ENCODE measurements at regions not wholly inside any gene's neighbourhood (a gene's known extent, or its start where the extent isn't known, plus 50 kb on each side); places are given as distances from the start of the nearest gene placed in this dataset.

DNA sequence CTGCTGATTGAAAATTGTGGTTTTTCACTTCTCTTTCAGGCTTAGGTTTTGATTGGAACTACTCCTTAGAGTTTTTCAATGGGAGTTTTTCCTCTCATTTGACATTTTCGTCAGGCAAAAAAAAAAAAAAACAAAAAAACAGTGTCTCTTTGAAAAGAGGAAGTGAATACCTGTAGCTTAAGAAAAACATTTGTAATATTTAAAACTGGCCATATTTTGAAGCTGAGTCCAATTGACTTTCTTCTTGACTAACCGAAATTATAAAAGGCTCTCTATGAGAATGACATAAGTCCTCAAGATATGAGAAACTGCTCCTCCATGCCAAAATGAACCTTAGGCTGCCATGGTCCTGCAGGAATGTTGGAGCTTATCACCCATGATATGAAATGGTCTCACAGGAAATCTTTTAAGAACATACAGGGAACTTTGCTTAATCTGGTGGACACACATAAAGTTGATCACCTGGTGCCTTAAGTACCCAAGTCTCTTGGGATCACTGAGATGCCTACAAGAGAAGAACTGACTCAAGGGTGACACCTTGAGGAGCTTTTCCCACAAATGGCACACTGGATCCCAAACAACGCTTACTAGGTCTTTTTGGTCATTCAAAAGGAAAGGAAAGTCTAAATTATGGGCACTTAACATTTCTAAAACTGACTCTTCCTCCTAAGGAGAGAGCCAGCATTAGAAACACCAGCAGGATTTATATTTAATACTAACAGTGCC lies 263.4 kb downstream of the CDC14C start:
- H3K27ac ChIP-seq (ENCODE audit: extremely low read depth, low read depth, low read length): no peak overlapping the region
- no peak overlapping the region for H3K4me3 ChIP-seq (ENCODE audit: low read depth, low read length)
- TF ChIP-seq, protein P1, sequence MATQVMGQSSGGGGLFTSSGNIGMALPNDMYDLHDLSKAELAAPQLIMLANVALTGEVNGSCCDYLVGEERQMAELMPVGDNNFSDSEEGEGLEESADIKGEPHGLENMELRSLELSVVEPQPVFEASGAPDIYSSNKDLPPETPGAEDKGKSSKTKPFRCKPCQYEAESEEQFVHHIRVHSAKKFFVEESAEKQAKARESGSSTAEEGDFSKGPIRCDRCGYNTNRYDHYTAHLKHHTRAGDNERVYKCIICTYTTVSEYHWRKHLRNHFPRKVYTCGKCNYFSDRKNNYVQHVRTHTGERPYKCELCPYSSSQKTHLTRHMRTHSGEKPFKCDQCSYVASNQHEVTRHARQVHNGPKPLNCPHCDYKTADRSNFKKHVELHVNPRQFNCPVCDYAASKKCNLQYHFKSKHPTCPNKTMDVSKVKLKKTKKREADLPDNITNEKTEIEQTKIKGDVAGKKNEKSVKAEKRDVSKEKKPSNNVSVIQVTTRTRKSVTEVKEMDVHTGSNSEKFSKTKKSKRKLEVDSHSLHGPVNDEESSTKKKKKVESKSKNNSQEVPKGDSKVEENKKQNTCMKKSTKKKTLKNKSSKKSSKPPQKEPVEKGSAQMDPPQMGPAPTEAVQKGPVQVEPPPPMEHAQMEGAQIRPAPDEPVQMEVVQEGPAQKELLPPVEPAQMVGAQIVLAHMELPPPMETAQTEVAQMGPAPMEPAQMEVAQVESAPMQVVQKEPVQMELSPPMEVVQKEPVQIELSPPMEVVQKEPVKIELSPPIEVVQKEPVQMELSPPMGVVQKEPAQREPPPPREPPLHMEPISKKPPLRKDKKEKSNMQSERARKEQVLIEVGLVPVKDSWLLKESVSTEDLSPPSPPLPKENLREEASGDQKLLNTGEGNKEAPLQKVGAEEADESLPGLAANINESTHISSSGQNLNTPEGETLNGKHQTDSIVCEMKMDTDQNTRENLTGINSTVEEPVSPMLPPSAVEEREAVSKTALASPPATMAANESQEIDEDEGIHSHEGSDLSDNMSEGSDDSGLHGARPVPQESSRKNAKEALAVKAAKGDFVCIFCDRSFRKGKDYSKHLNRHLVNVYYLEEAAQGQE (tag by site-specific recombination; IDR thresholded peaks at IDR 0.05): no peak
- TF ChIP-seq GLIS1 (tag by site-specific recombination; IDR thresholded peaks at IDR 0.05) (no peak), ZNF629 (tag by site-specific recombination; IDR thresholded peaks at IDR 0.05) (no peak), HOXC10 (CRISPR knock-in tag; IDR thresholded peaks at IDR 0.05) (no peak), ZNF785 (tag by site-specific recombination; IDR thresholded peaks at IDR 0.05) (no peak), ZIC2 (tag by site-specific recombination; IDR thresholded peaks at IDR 0.05) (no peak), MEIS1 (CRISPR knock-in tag; IDR thresholded peaks at IDR 0.05; ENCODE audit: borderline replicate concordance) (no peak), ZNF112 (tag by site-specific recombination; IDR thresholded peaks at IDR 0.05) (no peak), ZNF571 (tag by site-specific recombination; IDR thresholded peaks at IDR 0.05) (no peak), ZFP37 (tag by site-specific recombination; IDR thresholded peaks at IDR 0.05) (no peak)
- TF ChIP-seq, protein P2, sequence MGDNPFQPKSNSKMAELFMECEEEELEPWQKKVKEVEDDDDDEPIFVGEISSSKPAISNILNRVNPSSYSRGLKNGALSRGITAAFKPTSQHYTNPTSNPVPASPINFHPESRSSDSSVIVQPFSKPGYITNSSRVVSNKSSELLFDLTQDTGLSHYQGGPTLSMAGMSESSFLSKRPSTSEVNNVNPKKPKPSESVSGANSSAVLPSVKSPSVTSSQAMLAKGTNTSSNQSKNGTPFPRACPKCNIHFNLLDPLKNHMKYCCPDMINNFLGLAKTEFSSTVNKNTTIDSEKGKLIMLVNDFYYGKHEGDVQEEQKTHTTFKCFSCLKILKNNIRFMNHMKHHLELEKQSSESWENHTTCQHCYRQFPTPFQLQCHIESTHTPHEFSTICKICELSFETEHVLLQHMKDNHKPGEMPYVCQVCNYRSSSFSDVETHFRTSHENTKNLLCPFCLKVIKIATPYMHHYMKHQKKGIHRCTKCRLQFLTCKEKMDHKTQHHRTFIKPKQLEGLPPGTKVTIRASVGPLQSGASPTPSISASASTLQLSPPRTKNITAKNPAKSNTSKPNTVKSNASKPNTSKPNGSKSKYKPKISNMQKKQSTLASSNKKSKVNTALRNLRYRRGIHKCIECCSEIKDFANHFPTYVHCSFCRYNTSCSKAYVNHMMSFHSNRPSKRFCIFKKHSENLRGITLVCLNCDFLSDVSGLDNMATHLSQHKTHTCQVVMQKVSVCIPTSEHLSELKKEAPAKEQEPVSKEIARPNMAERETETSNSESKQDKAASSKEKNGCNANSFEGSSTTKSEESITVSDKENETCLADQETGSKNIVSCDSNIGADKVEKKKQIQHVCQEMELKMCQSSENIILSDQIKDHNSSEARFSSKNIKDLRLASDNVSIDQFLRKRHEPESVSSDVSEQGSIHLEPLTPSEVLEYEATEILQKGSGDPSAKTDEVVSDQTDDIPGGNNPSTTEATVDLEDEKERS (tag by site-specific recombination; IDR thresholded peaks at IDR 0.05): no peak
- TF ChIP-seq, protein P3, sequence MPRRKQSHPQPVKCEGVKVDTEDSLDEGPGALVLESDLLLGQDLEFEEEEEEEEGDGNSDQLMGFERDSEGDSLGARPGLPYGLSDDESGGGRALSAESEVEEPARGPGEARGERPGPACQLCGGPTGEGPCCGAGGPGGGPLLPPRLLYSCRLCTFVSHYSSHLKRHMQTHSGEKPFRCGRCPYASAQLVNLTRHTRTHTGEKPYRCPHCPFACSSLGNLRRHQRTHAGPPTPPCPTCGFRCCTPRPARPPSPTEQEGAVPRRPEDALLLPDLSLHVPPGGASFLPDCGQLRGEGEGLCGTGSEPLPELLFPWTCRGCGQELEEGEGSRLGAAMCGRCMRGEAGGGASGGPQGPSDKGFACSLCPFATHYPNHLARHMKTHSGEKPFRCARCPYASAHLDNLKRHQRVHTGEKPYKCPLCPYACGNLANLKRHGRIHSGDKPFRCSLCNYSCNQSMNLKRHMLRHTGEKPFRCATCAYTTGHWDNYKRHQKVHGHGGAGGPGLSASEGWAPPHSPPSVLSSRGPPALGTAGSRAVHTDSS (tag by site-specific recombination; IDR thresholded peaks at IDR 0.05): no peak
- TF ChIP-seq, protein P4, sequence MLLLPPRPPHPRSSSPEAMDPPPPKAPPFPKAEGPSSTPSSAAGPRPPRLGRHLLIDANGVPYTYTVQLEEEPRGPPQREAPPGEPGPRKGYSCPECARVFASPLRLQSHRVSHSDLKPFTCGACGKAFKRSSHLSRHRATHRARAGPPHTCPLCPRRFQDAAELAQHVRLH (tag by site-specific recombination; IDR thresholded peaks at IDR 0.05): no peak
- TF ChIP-seq, protein P5, sequence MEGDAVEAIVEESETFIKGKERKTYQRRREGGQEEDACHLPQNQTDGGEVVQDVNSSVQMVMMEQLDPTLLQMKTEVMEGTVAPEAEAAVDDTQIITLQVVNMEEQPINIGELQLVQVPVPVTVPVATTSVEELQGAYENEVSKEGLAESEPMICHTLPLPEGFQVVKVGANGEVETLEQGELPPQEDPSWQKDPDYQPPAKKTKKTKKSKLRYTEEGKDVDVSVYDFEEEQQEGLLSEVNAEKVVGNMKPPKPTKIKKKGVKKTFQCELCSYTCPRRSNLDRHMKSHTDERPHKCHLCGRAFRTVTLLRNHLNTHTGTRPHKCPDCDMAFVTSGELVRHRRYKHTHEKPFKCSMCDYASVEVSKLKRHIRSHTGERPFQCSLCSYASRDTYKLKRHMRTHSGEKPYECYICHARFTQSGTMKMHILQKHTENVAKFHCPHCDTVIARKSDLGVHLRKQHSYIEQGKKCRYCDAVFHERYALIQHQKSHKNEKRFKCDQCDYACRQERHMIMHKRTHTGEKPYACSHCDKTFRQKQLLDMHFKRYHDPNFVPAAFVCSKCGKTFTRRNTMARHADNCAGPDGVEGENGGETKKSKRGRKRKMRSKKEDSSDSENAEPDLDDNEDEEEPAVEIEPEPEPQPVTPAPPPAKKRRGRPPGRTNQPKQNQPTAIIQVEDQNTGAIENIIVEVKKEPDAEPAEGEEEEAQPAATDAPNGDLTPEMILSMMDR (tag by site-specific recombination; IDR thresholded peaks at IDR 0.05): no peak
- H3K9me3 ChIP-seq (ENCODE audit: control insufficient read depth, insufficient read depth, low read depth, low read length): no peaks in the 10 kb centered on the region
- CTCF ChIA-PET: interaction anchor here (1.8 kb wide), 1 partner anchor 13 kb away, joined by 5 read pairs; no protein-coding TSS in a partner anchor
- no peaks in the 10 kb centered on the region for H3K4me1 ChIP-seq (ENCODE audit: control insufficient read depth, insufficient read depth, low read length)
- POLR2A ChIA-PET: no interaction called here
- no peaks in the 10 kb centered on the region for H3K36me3 ChIP-seq (ENCODE audit: control insufficient read depth in 2 of 2, insufficient read depth in 1 of 2, low read length in 2 of 2)

Data from HEK293 (cell line).